HTR-8/SVneo (cell line): ENCODE measurements at regions not wholly inside any gene's neighbourhood (a gene's known extent, or its start where the extent isn't known, plus 50 kb on each side); places are given as distances from the start of the nearest gene placed in this dataset.

ENCODE experiments used
- DNase-seq: peaks from one replicate; pipeline ENCODE4 v3.0.0; 2011; ENCODE audit warnings: low spot score, mixed read lengths; ENCODE audit not compliant: insufficient read length
- FAIRE-seq: peaks from 2 replicates; lab custom pipeline; 2011; peaks lifted over from hg19 to GRCh38; lab: Jason Lieb, UNC

GRCh38 chr9:90046317-90046861 lies 441.6 kb downstream of the GADD45G start:
- no peak for FAIRE-seq
- no peak for DNase-seq

- FAIRE-seq (no peak), DNase-seq (no peak)
Measured at GRCh38 chr9:90047828-90048227, 443.0 kb downstream of the GADD45G start.

- FAIRE-seq (no peak), DNase-seq (no peak)
Measured at GRCh38 chr9:90052366-90052765, 447.6 kb downstream of the GADD45G start.

GRCh38 chr9:90053027-90053426 lies 448.2 kb downstream of the GADD45G start:
- FAIRE-seq, result no peak
- no peak for DNase-seq

GRCh38 chr9:90054810-90055209 lies 450.0 kb downstream of the GADD45G start:
- DNase-seq, result no peak

GRCh38 chr9:90055226-90055625 lies 450.4 kb downstream of the GADD45G start:
- DNase-seq, result no peak
- no peak for FAIRE-seq

More at GRCh38 chr9:90054810-90055209, 450.0 kb downstream of the GADD45G start:
- FAIRE-seq, result no peak

GRCh38 chr9:90057361-90057760 lies 452.5 kb downstream of the GADD45G start:
- DNase-seq, result no peak
- FAIRE-seq, result no peak

- DNase-seq (no peak), FAIRE-seq (no peak)
Measured at GRCh38 chr9:90058182-90058763, 453.5 kb downstream of the GADD45G start.

- FAIRE-seq (no peak), DNase-seq (no peak)
Measured at GRCh38 chr9:90059436-90059835, 454.6 kb downstream of the GADD45G start.

GRCh38 chr9:90060256-90060655 lies 455.4 kb downstream of the GADD45G start:
- FAIRE-seq (no peak), DNase-seq (no peak)

GRCh38 chr9:90061187-90061586 lies 456.4 kb downstream of the GADD45G start:
- FAIRE-seq (no peak), DNase-seq (no peak)

- no peak for FAIRE-seq
- DNase-seq, result no peak
Measured at GRCh38 chr9:90062982-90063381, 458.2 kb downstream of the GADD45G start.

GRCh38 chr9:90064248-90064647 lies 459.4 kb downstream of the GADD45G start:
- FAIRE-seq (no peak), DNase-seq (no peak)

GRCh38 chr9:90064971-90065370 lies 460.2 kb downstream of the GADD45G start:
- FAIRE-seq, result no peak
- no peak for DNase-seq

- DNase-seq, result no peak
- no peak for FAIRE-seq
Measured at GRCh38 chr9:90065851-90066250, 461.0 kb downstream of the GADD45G start.

GRCh38 chr9:90069085-90069484 lies 464.3 kb downstream of the GADD45G start:
- DNase-seq (no peak), FAIRE-seq (no peak)

GRCh38 chr9:90070056-90070455 lies 465.2 kb downstream of the GADD45G start:
- no peak for DNase-seq
- FAIRE-seq, result no peak

GRCh38 chr9:90070469-90070868 lies 465.7 kb downstream of the GADD45G start:
- DNase-seq (no peak), FAIRE-seq (no peak)

- DNase-seq (no peak), FAIRE-seq (no peak)
Measured at GRCh38 chr9:90070931-90071660, 466.3 kb downstream of the GADD45G start.

- DNase-seq (no peak), FAIRE-seq (no peak)
Measured at GRCh38 chr9:90073186-90073945, 468.6 kb downstream of the GADD45G start.
